ENCODE measurements at regions not wholly inside any gene's neighbourhood (a gene's known extent, or its start where the extent isn't known, plus 50 kb on each side); places are given as distances from the start of the nearest gene placed in this dataset.

- no peaks in the 10 kb centered on the region for H3K9me3 ChIP-seq (ENCODE audit: control insufficient read depth, insufficient read depth, low read depth, low read length)
- no peak overlapping the region for H3K27ac ChIP-seq (ENCODE audit: extremely low read depth, low read depth, low read length)
- H3K4me1 ChIP-seq (ENCODE audit: control insufficient read depth, insufficient read depth, low read length), result no peaks in the 10 kb centered on the region
- H3K36me3 ChIP-seq (ENCODE audit: control insufficient read depth in 2 of 2, insufficient read depth in 1 of 2, low read length in 2 of 2), result no peaks in the 10 kb centered on the region
- ChIA-PET CTCF (no interaction called here), POLR2A (no interaction called here)
- H3K4me3 ChIP-seq (ENCODE audit: low read depth, low read length), result no peak overlapping the region
- TF ChIP-seq ZSCAN5A (tag by site-specific recombination; IDR thresholded peaks at IDR 0.05), result no peak
- TF ChIP-seq ZNF391 (tag by site-specific recombination; IDR thresholded peaks at IDR 0.05; ENCODE audit: borderline replicate concordance, low read depth), result no peak
- TF ChIP-seq ZNF580 (tag by site-specific recombination; IDR thresholded peaks at IDR 0.05), result no peak
- no peak for TF ChIP-seq ZNF426 (tag by site-specific recombination; IDR thresholded peaks at IDR 0.05)
- no peak for TF ChIP-seq ZNF610 (tag by site-specific recombination; IDR thresholded peaks at IDR 0.05; ENCODE audit: borderline replicate concordance)
- TF ChIP-seq SCRT1 (tag by site-specific recombination; IDR thresholded peaks at IDR 0.05; ENCODE audit: borderline replicate concordance), result no peak
- no peak for TF ChIP-seq ZNF221 (tag by site-specific recombination; IDR thresholded peaks at IDR 0.05; ENCODE audit: borderline replicate concordance)
- TF ChIP-seq BCL6B (tag by site-specific recombination; IDR thresholded peaks at IDR 0.05), result no peak
- TF ChIP-seq PRDM4 (tag by site-specific recombination; IDR thresholded peaks at IDR 0.05), result no peak
These were observed 547.2 kb upstream of the MAN1A1 start for GRCh38 chr6:119896806-119897205.

GRCh38 chr6:119895626-119896025 is 546.1 kb upstream of the MAN1A1 start:
- Histone ChIP-seq H3K4me1 (ENCODE audit: control insufficient read depth, insufficient read depth, low read length) (no peaks in the 10 kb centered on the region), H3K9me3 (ENCODE audit: control insufficient read depth, insufficient read depth, low read depth, low read length) (no peaks in the 10 kb centered on the region), H3K4me3 (ENCODE audit: low read depth, low read length) (no peak overlapping the region), H3K36me3 (ENCODE audit: control insufficient read depth in 2 of 2, insufficient read depth in 1 of 2, low read length in 2 of 2) (no peaks in the 10 kb centered on the region), H3K27ac (ENCODE audit: extremely low read depth, low read depth, low read length) (no peak overlapping the region)
- ChIA-PET CTCF (no interaction called here), POLR2A (no interaction called here)
- TF ChIP-seq KLF7 (tag by site-specific recombination; IDR thresholded peaks at IDR 0.05; ENCODE audit: borderline replicate concordance) (no peak), ZNF10 (tag by site-specific recombination; IDR thresholded peaks at IDR 0.05) (no peak), ZNF658 (tag by site-specific recombination; IDR thresholded peaks at IDR 0.05) (no peak), ZNF610 (tag by site-specific recombination; IDR thresholded peaks at IDR 0.05; ENCODE audit: borderline replicate concordance) (no peak), ZNF785 (tag by site-specific recombination; IDR thresholded peaks at IDR 0.05) (no peak), ZNF510 (tag by site-specific recombination; IDR thresholded peaks at IDR 0.05; ENCODE audit: insufficient replicate concordance) (no peak), ZNF548 (tag by site-specific recombination; IDR thresholded peaks at IDR 0.05) (no peak), ZBTB10 (tag by site-specific recombination; IDR thresholded peaks at IDR 0.05) (no peak), ZNF670 (tag by site-specific recombination; IDR thresholded peaks at IDR 0.05; ENCODE audit: low read depth) (no peak), ZNF555 (tag by site-specific recombination; conservative IDR thresholded peaks at IDR 0.05) (no peak), PRDM1 (tag by site-specific recombination; IDR thresholded peaks at IDR 0.05) (no peak), ZNF830 (tag by site-specific recombination; IDR thresholded peaks at IDR 0.05; ENCODE audit: low read depth) (no peak), PATZ1 (tag by site-specific recombination; IDR thresholded peaks at IDR 0.05) (no peak), TCF7L2 (IDR thresholded peaks at IDR 0.05; ENCODE audit: borderline replicate concordance, low read depth, low read length) (no peak), ZNF664 (tag by site-specific recombination; IDR thresholded peaks at IDR 0.05) (no peak)

Measured in HEK293 (cell line).